Right lung (tissue), 2 donors: ENCODE measurements at regions not wholly inside any gene's neighbourhood (a gene's known extent, or its start where the extent isn't known, plus 50 kb on each side); places are given as distances from the start of the nearest gene placed in this dataset.
A peak's percentile ranks its signal among the peaks of the same experiment; 100 is the strongest.

ENCODE experiments used
- DNase-seq, 2 donors: peaks; one replicate each; pipeline ENCODE4 v3.0.0-alpha.2; 2013

DNA sequence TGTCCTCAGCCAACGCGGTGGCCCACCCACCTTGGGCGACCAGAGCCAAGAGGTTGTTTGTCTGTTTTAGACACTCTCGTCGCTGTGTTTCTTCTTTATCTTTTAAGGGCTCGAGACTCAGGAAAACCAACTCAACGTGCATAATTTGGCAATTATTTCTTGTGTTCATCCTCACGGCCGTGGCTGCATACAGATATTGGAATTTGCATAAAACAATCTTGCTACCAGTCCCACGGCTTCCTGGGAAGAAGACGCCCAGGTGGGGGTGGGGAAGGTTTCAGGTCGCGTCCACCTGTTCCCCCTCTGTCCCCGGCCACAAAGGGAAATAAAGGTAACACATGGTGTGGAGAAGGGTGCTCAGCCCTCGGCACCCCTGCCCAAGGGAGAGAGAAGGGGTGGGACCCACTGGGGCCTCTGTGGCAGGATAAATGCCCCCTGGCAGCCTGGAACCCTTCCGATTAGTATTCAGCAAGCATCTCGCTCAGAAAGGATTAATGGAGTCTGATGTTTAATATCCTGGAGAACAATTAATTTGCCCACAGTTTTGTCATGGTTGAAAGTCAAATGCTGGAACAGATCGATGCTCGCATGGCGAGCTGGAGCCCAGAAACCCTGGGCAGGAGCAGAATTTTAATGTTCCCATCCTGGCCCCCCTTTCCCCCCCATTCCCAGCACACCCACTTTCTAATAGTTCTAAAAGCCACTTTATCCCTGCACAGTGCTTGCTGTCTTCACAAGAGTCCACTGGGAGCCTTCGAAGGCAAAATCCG, 359.7 kb downstream of the MN1 start:
- no peak for DNase-seq

DNA sequence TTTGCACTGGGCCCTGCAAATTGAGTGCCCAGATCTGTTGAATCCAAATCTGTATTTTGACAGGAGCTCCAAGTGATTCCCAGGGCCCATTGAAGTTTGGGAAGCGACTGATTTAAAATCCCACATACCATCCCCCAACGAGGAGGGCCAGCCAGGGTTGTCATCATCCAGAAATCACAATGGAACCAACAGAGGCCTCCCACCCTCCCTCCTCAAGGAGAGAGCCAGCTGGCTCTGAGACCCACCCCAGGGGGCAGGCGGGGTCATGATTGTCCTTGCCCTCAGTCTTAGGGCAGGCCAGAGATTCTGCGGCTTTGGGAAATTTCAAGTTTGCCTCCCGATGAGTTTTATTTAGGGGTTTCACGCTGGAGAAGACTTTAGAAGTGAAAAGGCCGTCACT, 358.2 kb downstream of the MN1 start:
- DNase-seq = no peak

DNA sequence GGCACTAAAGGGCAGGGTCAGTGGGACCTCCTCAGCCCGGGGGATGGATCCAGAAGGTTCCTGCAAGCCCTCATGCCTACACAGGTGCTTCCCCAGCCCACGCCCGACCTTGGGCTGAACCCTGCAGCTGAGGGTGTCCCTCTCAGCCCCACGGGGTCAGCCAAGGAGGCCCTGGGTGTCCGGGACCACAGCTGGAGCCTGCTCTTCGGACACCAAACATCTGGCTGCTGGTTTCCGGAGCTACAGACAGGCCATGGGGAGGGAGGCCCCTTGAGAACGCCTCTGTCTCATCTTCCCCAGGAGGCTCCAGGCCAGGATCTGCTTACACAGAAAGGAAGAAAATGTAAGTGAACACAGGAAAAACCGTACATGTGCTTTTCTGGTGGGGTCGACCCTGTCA, 355.7 kb downstream of the MN1 start:
- peak in 1 of 2 donors; percentile 20 for DNase-seq

DNA sequence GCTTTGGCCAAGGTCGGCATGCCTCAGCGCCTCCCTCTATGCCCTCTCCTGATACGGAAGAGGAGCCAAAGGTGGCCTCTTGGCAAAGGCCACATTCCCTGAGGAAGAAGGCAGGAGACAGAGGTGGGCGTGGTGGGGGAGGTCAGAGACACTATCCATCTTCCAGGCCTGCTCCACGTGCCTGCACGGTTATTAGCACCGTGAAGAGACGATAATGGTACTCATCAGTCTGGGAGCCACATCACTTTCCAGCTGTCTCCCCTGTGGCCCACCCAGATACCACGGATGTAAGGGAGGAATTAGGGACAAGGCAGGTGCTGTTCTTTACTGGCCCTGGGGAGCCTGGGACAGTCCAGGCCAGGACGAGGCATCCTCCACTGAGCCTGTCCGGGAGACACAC, 354.3 kb downstream of the MN1 start:
- no peak for DNase-seq

DNA sequence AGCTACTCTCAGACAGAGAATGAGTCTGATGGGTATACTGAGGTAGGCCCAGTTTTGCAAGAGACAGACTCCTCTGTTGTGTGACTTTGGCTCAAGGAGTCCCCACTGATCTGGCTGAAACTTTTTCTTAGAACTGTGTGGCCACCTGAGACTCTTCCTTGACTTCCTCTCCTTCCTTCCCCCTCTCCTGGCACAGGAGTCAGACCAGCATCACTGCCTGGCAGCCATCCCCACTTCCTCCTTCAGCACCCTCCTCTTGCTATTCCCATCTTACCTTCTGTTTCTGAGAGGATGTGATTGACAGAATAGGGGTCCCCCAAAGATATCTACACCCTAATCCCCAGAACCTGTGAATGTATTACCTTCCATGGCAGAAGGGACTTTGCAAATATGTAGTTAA, 351.1 kb downstream of the MN1 start:
- DNase-seq = no peak

DNA sequence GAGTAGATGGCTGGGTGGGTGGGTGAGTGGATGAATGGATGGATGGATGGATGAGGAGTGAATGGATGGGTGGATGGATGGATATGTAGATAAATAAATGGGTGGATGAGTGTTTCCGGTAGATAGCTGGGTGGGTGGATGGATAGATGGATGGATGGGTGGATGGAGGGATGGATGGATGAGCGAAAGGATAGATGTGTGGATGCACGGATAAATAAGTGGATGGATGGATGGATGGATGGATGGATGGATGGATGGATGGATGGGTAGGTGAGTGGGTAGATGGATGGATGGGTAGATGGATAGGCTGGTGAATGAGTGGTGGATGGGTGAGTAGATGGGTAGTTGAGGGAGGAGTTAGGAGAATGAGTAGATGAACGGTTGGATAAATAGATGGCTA, 349.3 kb downstream of the MN1 start:
- no peak for DNase-seq

DNA sequence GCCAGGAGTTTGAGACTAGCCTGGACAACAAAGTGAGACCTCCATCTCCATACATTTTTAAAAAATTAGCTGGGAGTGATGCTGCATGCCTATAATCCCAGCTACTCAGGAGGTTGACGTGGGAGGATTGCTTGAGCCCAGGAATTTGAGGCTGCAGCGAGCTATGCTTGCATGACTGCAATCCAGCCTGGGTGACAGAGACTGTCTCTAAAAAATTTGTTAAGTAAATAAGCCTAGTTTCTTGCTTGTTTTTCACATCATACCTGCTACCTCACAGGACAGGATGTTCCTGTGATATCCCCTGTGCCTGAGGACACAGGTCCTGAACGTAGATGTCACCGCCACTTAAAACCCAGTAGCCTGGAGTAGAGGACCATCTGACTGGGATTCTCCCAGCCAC, 348.6 kb downstream of the MN1 start:
- DNase-seq = no peak

DNA sequence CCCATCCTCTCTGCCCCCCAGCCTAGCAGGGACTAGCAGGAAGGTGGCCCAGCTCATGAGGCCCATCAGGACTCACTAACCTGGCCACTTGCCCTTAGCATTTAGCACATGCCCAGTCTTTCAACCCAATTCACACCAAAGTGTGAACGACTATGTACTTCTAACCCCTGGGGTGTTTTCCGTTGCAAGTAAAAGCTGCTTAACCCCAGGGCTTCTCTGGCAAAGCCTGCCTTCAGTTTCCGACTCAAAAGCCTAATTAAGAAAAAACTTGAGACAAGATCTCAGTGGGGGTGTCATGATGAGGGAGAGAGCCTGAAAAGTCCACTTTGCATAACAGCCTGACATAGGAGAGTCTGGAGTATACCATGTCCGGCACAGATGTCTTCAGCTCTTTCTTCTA, 347.8 kb downstream of the MN1 start:
- DNase-seq = no peak

DNA sequence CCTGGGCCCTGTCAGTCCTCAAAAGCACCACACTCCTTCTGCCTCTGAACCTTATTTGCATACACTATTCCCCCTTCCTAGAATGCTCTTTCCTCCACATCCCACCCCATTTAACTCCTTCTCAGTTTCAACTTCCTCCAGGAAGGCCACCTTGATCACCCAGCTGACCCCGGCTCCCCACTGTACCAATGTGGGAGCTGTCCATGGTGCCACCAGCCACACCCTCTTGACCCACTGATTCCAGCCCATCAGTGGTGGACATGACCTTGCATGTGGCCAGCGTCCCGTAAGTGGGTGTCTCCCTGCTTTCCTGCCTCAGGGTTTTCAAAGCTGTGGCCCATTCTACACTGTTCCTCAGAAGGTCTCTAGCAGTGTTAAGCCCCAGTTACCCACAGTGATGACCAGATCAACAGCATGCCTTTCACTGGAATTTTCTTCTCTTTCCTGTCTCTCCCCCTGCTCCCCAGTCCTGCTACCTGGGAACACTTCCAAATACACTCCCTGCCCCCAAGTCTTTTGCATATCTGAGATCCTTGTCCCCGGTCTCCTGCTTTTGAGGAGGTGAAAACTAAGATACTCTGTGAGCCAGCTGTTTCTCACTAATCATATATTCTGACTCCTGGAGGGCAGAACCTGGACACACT, 346.6 kb downstream of the MN1 start:
- no peak for DNase-seq

DNA sequence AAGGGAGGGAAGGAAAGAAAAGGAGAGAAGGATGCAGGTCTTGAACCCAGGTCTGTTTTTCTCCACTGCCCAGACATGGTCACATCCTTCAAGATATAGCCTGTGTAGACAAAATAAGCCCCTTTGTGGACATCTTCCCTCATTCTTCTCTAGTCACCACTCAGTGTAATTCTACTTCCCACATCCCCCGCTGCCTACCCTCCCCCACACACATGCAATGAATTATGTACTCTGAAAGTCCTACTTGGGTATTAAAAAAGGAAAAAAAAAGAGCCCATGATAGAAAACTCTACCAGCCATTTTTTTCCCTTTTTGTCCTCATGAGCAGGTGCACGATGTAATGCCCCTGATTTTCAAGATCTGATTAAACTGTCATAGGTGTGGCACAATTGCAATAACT, 346.0 kb downstream of the MN1 start:
- DNase-seq = no peak

DNA sequence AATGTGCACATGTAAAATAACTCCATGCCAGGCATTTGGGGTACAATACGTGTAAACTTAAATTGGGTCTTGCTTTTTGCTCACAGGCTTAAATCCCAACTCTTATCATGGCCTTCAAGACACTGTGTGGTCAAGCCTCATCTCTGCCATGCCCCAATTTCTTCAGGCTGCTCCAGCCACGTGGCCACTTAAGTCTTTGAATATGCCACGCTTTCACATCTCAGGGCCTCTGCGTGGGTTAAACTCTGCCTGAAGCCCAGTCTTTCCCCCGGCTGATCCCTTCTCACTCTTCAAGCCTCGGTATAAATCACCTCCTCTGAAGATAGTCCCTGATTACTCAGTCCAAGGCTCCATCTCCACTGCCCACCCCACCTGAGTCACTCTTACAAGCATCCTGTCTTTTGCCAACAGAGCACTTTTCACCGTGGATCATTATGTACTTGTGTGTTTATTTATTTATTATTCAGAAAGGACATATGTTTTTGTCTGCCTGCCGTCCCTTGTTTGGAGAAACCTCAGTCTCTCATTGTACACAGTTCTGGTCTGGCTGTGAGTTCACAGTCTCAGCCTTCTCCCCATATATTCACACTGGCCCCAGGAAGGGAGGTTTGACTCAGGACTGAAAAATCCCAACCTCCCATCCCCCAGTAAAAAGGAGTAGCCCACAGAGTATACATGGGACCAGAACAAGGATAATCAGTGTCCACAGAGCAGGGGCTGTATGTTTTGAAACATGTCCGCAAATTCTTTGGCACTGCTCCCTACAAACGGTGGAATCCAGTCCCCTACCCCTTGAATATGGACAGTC, 344.7 kb downstream of the MN1 start:
- DNase-seq = no peak

DNA sequence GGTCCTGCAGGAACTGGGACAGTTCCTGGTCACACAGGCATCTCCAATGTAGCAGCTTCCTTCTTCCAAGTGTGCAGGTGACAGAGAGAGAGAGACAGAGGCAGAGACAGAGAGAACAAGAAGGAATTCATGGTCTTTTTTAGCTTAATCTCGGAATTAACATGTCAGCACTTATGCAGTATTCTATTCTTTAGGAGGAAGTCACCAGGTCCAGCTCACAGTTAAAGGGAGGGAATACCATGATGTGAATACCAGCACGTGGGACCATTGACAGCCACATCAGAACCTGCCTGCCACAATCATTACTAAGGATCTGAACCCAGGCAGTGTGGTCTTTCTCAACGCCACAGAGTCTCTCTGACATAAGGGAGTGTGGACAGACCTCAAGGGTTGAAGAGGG, 341.6 kb downstream of the MN1 start:
- no peak for DNase-seq

DNA sequence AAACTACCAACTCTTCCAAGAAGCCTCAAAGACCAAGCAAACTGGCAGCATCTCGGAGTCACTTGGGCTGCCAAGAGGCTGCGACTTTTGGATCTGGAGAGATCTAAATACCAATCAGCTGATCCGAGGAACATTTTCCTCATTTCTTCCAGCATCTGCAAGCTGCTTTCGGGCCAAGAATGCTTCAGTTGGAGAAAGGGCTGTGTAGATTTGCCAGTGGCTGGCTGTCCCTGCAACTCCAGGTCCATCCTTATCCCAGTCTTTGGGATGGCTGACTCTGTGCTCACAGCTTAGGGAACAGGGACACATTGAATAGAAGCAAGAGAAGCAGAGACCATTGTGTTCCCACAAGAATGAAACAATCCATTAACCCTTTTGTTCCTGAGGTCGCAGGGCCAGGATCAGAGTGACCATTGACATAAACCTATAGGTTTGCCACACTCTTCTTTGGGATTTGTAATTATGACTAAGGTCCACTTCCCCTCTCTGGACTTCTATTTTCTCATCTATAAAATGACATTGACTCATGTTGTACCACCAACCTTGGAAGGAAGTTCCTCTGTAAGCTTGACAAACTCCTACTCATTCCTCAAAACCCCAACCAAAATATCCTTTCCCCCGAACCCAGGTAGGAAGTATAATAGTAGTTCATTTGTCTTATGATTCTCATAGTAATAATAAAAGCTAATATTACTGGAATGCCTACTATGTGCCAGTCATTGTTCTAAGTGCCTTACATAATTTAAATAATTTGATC, 340.8 kb downstream of the MN1 start:
- peak in 1 of 2 donors; percentile 55 for DNase-seq

DNA sequence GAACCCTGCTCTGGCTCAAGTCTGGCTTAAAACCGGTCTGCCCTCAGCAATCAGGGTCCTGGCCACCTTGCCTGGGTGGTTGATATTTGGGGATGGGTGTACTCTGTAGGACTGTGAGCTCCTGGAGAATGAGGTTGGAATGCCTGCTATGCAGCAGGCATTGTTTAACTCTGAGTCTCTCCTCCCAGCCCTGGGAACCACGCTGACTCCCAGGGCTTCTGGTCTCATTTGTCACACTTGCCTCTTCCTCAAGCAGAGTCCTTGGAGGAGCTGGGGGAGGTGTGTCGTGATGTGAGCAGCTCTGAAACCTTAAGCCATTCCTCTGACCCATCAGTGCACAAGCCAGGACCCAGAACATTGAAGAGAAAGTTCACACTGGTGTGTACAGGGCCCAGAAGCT, 340.1 kb downstream of the MN1 start:
- DNase-seq = no peak

DNA sequence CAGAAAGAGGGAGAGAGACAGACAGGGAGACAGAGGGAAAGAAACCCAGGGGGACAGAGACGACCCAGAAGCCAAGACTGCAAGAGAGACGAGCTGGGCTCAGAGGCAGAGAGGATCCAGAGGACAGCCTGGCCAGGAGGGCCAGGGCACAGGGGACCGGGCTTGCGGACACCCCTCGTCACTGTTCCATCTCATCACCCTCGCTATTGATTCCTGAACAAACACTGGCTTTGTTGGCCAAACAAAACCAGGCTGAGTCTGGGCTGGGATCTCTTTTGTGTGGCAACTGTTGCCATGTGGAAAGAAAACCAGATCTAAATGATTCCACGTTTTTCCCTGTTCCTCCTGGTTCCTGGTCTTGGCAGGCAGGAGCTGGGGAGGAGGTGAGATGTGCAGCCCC, 339.4 kb downstream of the MN1 start:
- DNase-seq = no peak

DNA sequence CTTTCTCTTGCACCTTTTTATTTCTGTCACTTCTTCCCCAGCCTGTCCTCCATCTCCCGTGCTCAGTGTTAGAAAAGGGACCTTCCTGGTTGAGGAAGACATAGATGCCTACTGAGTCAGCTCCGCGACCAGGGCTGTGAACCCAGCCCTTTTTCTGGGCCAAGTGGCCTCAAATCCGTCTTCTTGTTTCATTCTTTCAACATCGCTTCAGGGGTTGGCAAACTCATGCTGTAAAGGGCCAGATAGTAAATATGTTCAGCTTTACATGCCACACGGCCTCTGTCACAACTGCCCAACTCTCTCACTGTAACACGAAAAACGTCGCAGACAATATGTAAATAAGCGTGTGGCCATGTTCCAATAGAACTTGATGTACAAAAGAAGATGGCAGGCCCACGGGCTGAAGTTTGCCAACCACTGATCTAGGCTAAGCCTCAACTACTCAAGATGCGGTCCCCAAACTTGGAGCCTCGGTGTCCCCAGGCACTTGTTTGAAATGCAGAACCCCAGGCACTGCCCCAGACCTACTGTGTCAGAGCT, 338.4 kb downstream of the MN1 start:
- DNase-seq = no peak

DNA sequence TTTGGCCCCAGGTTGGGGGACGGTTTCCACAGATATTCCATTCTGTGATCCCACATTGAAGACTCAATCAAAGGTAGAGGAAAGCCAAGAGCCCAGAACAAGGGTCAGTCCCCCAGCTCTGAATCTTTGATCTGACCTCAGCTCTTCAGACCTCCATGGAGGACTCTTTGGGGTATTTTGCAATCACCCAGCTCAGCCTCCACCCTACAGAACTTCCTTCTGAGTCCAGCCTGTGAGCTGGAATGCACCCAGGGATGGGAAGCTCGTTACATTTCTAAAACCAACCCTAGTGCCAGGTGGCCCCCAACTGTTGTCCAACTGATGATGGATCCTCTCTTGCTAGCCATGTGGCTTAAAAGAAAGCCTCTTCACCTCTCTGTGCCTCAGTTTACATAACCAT, 335.3 kb downstream of the MN1 start:
- no peak for DNase-seq

DNA sequence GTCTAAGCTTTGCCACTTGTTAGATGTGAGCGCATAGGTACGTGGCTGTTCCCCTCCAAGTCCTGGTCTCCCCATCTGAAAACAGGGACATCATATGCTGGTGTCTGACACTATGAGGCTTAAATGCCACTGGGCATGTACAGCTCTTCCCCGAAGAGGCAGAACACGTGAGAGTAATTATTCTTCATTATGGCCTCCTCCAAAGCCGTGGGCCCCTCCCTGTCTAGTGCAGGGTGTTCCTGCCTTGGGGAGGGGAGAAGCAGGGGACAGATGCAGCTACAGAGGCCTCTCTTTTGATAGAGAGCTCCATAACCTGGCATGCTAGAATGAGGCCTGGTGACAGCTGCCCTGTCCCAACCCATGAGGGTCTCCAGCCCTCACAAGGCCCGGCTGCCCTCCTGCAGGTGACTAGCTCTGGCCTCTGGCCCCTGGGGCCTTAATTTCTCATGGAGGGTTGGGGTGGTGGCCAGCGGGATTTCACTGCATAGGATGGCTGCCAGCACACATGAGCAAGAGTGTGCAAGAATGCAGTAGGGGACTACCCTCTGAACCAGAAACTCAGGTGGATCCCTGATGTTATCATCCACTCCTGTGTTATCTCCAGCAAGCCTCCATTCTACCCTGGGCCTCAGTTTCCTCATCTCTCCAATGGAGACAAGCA, 334.6 kb downstream of the MN1 start:
- no peak for DNase-seq

DNA sequence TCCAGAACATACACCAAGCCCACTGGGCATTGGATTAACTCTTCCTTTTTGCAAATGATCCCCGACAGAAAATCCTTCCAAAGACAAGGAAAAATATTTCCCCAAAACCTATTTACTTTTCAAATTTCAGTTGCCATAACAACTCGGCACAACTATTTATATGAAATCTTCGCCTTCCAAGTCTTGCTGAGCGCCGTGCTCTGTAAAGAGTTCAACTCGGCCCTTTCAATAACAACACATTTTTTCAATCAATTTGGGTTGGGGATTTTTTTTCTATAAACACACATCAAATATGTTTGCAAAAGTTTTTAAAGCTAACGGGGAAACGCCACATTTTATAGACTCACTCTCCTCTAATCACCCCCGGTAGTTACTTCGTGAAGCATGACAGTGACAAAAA, 333.8 kb downstream of the MN1 start:
- DNase-seq = peak; percentile 30 to 32

DNA sequence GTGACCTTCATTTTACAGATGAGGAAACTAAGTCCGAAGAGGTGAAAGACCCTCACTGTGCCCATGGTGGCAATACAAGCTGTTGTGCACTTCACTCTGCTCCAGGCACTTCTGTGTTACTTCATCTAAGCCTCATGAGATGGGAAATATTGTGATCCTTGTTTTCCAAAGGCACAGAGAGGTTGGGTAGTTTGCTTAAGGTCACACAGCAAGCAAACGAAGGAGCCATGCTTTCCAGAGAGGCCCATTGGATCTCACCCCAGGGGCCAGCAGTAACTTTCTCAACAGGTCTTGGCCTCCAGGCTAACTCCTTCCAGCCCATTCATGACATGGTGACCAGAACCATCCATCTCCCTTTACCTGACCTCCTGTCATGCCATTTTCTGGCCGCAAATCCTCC, 332.8 kb downstream of the MN1 start:
- DNase-seq = no peak

DNA sequence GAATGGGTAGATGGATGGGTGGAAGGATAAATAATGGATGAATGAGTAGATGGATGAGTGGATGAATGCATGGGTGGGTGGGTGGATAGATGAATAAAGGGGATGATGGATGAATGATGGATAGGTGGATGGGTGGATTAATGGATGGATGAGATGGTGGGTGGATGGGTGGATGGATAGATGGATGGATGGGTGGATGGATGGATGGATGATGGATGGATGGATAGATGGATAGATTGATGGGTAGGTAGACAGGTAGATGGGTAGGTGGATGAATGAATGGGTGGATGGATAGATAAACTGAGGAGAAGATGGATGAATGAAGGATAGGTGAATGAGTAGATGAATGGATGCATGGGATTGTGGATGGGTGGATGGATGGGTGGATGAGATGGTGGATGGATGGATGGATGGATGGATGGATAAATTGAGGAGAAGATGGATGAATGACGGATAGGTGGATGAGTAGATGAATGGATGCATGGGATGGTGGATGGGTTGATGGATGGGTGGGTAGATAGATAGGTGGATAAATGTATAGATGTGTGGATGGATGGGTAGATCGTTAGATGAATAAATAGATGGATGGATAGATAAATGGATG, 331.3 kb downstream of the MN1 start:
- no peak for DNase-seq
